Nephron (organoid): ENCODE measurements at regions not wholly inside any gene's neighbourhood (a gene's known extent, or its start where the extent isn't known, plus 50 kb on each side); places are given as distances from the start of the nearest gene placed in this dataset.

Experiments
- H3K27ac Mint-ChIP-seq, 3 experiments: 2 replicates each; pipeline ENCODE4 v1.8.0; 2020; ENCODE audit warnings: mixed read lengths in 3 of 3, mild to moderate bottlenecking in 2 of 3, moderate library complexity in 1 of 3
- H3K27me3 Mint-ChIP-seq: 2 replicates; pipeline ENCODE4 v1.8.0; 2021; ENCODE audit warnings: low read depth, mild to moderate bottlenecking, moderate library complexity, mixed read lengths
- H3K36me3 Mint-ChIP-seq: 2 replicates; pipeline ENCODE4 v1.8.0; 2020; ENCODE audit warnings: low read depth, mixed read lengths
- H3K4me1 Mint-ChIP-seq: 2 replicates; pipeline ENCODE4 v1.8.0; 2020; ENCODE audit warnings: mixed read lengths
- H3K4me3 Mint-ChIP-seq, 3 experiments: 2 replicates each; pipeline ENCODE4 v1.8.0; 2020; ENCODE audit warnings: mild to moderate bottlenecking in 3 of 3, mixed read lengths in 3 of 3, moderate library complexity in 2 of 3
- H3K9me3 Mint-ChIP-seq: 2 replicates; pipeline ENCODE4 v1.8.0; 2020; ENCODE audit warnings: mixed read lengths
- CTCF ChIP-seq, 3 experiments: fragments of 200-600 bp; sonication (generic); IDR thresholded peaks; one replicate each; pipeline ENCODE4 v1.5.0; 2021; ENCODE audit warnings: antibody characterized with exemption in 3 of 3; ENCODE audit not compliant: unreplicated experiment in 3 of 3

- Mint-ChIP-seq H3K9me3 (no peaks in the 10 kb centered on the region), H3K36me3 (no peaks in the 10 kb centered on the region), H3K27me3 (no peaks in the 10 kb centered on the region), H3K4me3 (no peak overlapping the region), H3K4me1 (no peaks in the 10 kb centered on the region), H3K27ac (no peak overlapping the region)
- TF ChIP-seq CTCF (IDR thresholded peaks at IDR 0.05; ENCODE audit: unreplicated experiment in 3 of 3): no peak
These were observed 353.1 kb downstream of the SEC23A start for GRCh38 chr14:38749936-38750335.

GRCh38 chr14:38745861-38746260, 357.2 kb downstream of the SEC23A start:
- H3K36me3 Mint-ChIP-seq: no peaks in the 10 kb centered on the region
- no peaks in the 10 kb centered on the region for H3K27me3 Mint-ChIP-seq
- no peaks in the 10 kb centered on the region for H3K9me3 Mint-ChIP-seq
- no peak for TF ChIP-seq CTCF (IDR thresholded peaks at IDR 0.05; ENCODE audit: unreplicated experiment in 3 of 3)
- no peak overlapping the region for H3K27ac Mint-ChIP-seq
- no peak overlapping the region for H3K4me3 Mint-ChIP-seq
- no peaks in the 10 kb centered on the region for H3K4me1 Mint-ChIP-seq

DNA sequence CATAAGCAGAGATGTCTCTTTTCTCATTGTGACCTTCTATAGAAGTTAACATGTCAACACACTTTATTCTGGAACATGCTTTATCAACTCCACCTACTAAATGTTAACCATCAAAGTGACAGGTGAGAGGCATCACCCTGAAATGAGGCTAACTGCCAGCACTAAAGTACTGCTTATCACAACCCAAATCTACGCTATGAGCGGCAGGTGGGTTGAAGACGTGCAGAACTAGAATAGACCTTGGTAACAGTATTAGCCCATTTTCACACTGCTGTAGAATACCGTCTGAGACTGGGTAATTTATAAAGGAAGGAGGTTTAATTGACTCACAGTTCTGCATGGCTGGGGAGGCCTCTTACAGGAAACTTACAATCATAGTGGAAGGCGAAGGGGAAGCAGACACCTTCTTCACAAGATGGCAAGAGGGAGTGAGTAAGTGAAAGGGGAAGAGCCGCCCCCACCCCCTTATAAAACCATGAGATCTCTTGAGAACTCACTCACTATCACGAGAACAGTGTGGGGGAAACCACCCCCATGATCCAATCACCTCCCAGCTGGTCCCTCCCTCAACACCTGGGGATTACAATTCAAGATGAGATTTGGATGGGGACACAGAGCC, 359.0 kb downstream of the SEC23A start:
- Mint-ChIP-seq H3K4me3 (no peak overlapping the region), H3K27me3 (no peaks in the 10 kb centered on the region), H3K27ac (no peak overlapping the region), H3K9me3 (no peaks in the 10 kb centered on the region), H3K4me1 (no peaks in the 10 kb centered on the region), H3K36me3 (no peaks in the 10 kb centered on the region)
- TF ChIP-seq CTCF (IDR thresholded peaks at IDR 0.05; ENCODE audit: unreplicated experiment in 3 of 3): no peak

GRCh38 chr14:38737686-38738407, 365.2 kb downstream of the SEC23A start:
- Mint-ChIP-seq H3K4me3 (no peak overlapping the region), H3K9me3 (no peaks in the 10 kb centered on the region), H3K27ac (peak overlapping the region in 1 of 3 experiments; percentile 44), H3K4me1 (no peaks in the 10 kb centered on the region), H3K27me3 (no peaks in the 10 kb centered on the region), H3K36me3 (no peaks in the 10 kb centered on the region)
- no peak for TF ChIP-seq CTCF (IDR thresholded peaks at IDR 0.05; ENCODE audit: unreplicated experiment in 3 of 3)

DNA sequence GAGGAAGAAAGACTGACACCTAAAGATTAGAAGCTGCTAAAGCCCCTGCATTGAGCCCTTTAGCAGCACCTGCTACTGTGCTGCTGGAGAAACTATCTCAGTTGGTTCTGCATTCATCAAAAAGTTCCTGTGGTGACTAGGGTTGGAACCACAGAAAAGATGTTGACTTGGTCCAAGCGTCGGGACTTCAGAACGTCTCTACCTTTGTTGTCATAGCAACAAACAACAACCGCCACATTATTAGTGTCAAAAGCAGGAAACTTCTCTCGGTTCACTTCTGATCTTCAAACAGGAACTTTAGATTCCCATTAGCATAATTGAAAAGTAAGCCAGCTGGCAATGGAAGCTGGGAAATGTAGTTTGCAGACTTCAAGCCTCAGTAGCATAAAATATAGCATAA, 368.0 kb downstream of the SEC23A start:
- Mint-ChIP-seq H3K9me3 (no peaks in the 10 kb centered on the region), H3K36me3 (no peaks in the 10 kb centered on the region), H3K27ac (no peak overlapping the region), H3K4me1 (no peaks in the 10 kb centered on the region), H3K4me3 (no peak overlapping the region), H3K27me3 (peaks cover 4% of the 10 kb centered on the region)
- no peak for TF ChIP-seq CTCF (IDR thresholded peaks at IDR 0.05; ENCODE audit: unreplicated experiment in 3 of 3)

DNA sequence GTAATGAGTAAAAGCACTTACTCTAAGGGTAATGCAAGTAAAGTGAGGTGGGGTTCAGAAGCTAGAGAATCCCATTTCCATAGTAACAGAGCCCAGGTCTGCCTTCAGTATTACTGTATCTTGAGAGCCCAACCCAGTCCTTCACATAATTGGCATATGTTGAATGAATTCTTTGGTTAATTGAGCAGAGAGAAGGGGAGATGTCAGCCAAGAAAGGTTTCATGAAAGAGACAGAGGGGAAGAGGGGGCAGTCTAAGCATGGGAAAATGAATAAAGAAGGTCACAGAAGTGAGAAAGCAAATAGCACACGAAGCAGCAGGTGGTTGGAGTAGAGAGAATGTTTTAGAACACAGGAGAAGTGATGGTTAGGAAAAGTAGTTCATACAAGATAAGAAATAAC, 371.1 kb downstream of the SEC23A start:
- H3K9me3 Mint-ChIP-seq: no peaks in the 10 kb centered on the region
- no peak for TF ChIP-seq CTCF (IDR thresholded peaks at IDR 0.05; ENCODE audit: unreplicated experiment in 3 of 3)
- no peak overlapping the region for H3K27ac Mint-ChIP-seq
- no peaks in the 10 kb centered on the region for H3K4me1 Mint-ChIP-seq
- H3K27me3 Mint-ChIP-seq: peaks cover 4% of the 10 kb centered on the region
- H3K4me3 Mint-ChIP-seq: no peak overlapping the region
- H3K36me3 Mint-ChIP-seq: no peaks in the 10 kb centered on the region
